A673 (cell line): ENCODE measurements at regions not wholly inside any gene's neighbourhood (a gene's known extent, or its start where the extent isn't known, plus 50 kb on each side); places are given as distances from the start of the nearest gene placed in this dataset.

ENCODE experiments used
- BruUV-seq: library from RNA; stranded (reverse); fragments of 400-500 nt; replicated peaks from 2 replicates; lab custom pipeline; 2021; lab: Mats Ljungman, UMichigan
- CTCF ChIA-PET: fragments of 300-600 bp; sonication (Branson Sonifier 250); formaldehyde crosslinking; loops from one replicate; lab custom pipeline; 2022; ENCODE audit warnings: antibody characterized with exemption; lab: Charles Lee
- POLR2A ChIA-PET: fragments of 300-600 bp; sonication (Branson Sonifier 250); formaldehyde crosslinking; loops from one replicate; lab custom pipeline; 2022; ENCODE audit warnings: antibody characterized with exemption; ENCODE audit not compliant: low non-redundant PET; lab: Charles Lee
- DNase-seq: peaks from one replicate; pipeline ENCODE4 v3.0.0-alpha.2; 2015; ENCODE audit warnings: low spot score
- H3K27ac ChIP-seq: fragments of 200-600 bp; sonication (generic); 2 replicates; pipeline ENCODE4 v1.5.1; 2016; ENCODE audit warnings: mixed run types, low read depth, mild to moderate bottlenecking, mixed read lengths, antibody characterized with exemption, low read length; ENCODE audit not compliant: poor library complexity, severe bottlenecking
- H3K27me3 ChIP-seq: fragments of 200-600 bp; sonication (generic); replicated peaks from 2 replicates; pipeline ENCODE4 v1.6.1; 2017; ENCODE audit warnings: mixed run types, low read depth, mild to moderate bottlenecking, mixed read lengths, antibody characterized with exemption, low read length; ENCODE audit not compliant: insufficient read depth, poor library complexity
- H3K36me3 ChIP-seq: fragments of 200-600 bp; sonication (generic); 2 replicates; pipeline ENCODE4 v1.6.1; 2016; ENCODE audit warnings: mixed run types, mild to moderate bottlenecking, mixed read lengths, antibody characterized with exemption, low read length; ENCODE audit not compliant: insufficient read depth, poor library complexity, severe bottlenecking
- H3K4me1 ChIP-seq: fragments of 200-600 bp; sonication (generic); 2 replicates; pipeline ENCODE4 v1.6.1; 2017; ENCODE audit warnings: mixed run types, mild to moderate bottlenecking, mixed read lengths, antibody characterized with exemption, low read length; ENCODE audit not compliant: insufficient read depth, poor library complexity, severe bottlenecking
- H3K4me3 ChIP-seq: fragments of 200-600 bp; sonication (generic); 2 replicates; pipeline ENCODE4 v1.5.1; 2016; ENCODE audit warnings: low read depth, mixed run types, mild to moderate bottlenecking, mixed read lengths, low read length; ENCODE audit not compliant: poor library complexity, severe bottlenecking
- H3K9me3 ChIP-seq: fragments of 200-600 bp; sonication (generic); 2 replicates; pipeline ENCODE4 v1.6.1; 2016; ENCODE audit warnings: mixed run types, low read depth, mild to moderate bottlenecking, mixed read lengths, antibody characterized with exemption, low read length; ENCODE audit not compliant: poor library complexity, severe bottlenecking
- EZH2 ChIP-seq: fragments of 200-600 bp; sonication (generic); IDR thresholded peaks from 2 replicates; pipeline ENCODE4 v1.6.1; 2017; ENCODE audit warnings: borderline replicate concordance, low read depth, mild to moderate bottlenecking, mixed read lengths, antibody characterized with exemption, low read length; ENCODE audit not compliant: poor library complexity, severe bottlenecking
- intact Hi-C: fragments of 100-400 bp; cut with micrococcal nuclease; formaldehyde crosslinking; loops from one replicate; pipeline ENCODE4 v1.10.0; 2022; ENCODE audit not compliant: unreplicated experiment
- TF ChIP-seq, protein P1 (sequence below): fragments of 300-800, 200-600 bp; sonication (generic); conservative IDR thresholded peaks from 2 replicates; pipeline ENCODE4 v1.5.1; 2017; ENCODE audit warnings: low read depth, mild to moderate bottlenecking, antibody characterized with exemption, low read length, moderate library complexity, mixed read lengths

DNA sequence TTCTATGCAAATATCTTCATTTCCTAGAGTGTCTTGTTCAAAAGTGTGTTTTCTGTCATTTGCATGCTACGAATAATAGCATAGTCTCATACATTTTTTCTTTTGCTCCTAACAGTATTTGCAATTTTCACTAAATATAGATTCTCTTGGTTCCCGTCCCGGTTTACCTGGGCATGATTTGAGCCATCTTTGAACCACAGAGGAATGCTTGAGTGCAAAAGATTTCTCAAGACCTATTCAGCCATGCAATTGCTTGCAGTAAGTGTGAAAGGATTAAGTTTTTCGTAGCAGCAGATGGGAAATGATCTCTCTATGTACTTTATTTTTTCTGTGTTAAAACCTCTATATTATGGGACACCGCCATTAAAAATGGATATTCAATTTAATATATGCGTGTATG lies 733.0 kb downstream of the ZPLD1 start:
- ChIA-PET POLR2A (no interaction called here), CTCF (no interaction called here)
- no peak for TF ChIP-seq EZH2
- TF ChIP-seq, protein P1, sequence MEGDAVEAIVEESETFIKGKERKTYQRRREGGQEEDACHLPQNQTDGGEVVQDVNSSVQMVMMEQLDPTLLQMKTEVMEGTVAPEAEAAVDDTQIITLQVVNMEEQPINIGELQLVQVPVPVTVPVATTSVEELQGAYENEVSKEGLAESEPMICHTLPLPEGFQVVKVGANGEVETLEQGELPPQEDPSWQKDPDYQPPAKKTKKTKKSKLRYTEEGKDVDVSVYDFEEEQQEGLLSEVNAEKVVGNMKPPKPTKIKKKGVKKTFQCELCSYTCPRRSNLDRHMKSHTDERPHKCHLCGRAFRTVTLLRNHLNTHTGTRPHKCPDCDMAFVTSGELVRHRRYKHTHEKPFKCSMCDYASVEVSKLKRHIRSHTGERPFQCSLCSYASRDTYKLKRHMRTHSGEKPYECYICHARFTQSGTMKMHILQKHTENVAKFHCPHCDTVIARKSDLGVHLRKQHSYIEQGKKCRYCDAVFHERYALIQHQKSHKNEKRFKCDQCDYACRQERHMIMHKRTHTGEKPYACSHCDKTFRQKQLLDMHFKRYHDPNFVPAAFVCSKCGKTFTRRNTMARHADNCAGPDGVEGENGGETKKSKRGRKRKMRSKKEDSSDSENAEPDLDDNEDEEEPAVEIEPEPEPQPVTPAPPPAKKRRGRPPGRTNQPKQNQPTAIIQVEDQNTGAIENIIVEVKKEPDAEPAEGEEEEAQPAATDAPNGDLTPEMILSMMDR: no peak
- intact Hi-C loops: no loop called here
- H3K9me3 ChIP-seq: no peaks in the 10 kb centered on the region
- H3K36me3 ChIP-seq: no peaks in the 10 kb centered on the region
- no peak overlapping the region for H3K4me3 ChIP-seq
- no peaks in the 10 kb centered on the region for H3K4me1 ChIP-seq
- no peaks in the 10 kb centered on the region for H3K27me3 ChIP-seq
- H3K27ac ChIP-seq: no peak overlapping the region
- BruUV-seq: no TSS peak
- no peak for DNase-seq

DNA sequence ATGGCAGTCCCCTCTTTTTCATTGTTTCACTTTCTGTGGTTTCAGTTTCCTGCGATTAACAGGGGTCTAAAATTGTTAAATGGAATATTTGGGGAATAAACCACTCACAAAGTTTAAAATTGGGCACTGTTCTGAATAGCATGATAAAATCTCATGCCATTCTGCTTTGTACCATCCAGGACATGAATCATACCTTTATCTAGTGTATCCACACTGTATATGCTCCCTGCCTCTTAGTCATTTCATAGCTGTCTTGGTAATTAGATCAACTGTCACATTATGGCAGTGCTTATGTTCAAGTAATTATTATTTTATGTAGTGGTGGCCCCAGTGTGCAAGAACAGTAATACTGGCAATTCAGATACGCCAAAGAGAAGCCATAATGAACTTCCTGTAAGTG lies 734.5 kb downstream of the ZPLD1 start:
- Histone ChIP-seq H3K27me3 (no peaks in the 10 kb centered on the region), H3K36me3 (no peaks in the 10 kb centered on the region), H3K4me3 (no peak overlapping the region), H3K4me1 (no peaks in the 10 kb centered on the region), H3K9me3 (no peaks in the 10 kb centered on the region), H3K27ac (no peak overlapping the region)
- CTCF ChIA-PET: no interaction called here
- POLR2A ChIA-PET: no interaction called here
- TF ChIP-seq EZH2: no peak
- TF ChIP-seq, protein P1: no peak
- DNase-seq: peak; percentile 14
- intact Hi-C loops: no loop called here
- no TSS peak for BruUV-seq

DNA sequence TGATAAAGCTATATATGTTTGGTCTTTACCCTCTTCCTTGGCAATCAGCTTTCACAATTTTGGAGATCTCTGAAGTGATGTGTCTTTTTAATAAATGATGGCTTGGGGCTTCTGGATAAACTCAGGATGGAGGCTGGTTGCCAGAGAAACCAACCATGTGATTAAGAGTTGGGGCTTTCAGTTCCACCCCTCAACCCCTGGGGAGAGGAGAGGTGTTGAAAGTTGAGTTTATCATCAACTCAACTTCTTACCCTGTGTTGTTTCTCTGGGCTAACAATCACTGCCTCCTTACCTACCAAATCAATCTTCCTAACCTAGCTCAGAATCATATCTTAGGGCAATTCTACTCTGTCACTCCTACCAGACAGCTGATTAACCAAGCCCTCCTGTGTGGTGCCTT lies 735.8 kb downstream of the ZPLD1 start:
- intact Hi-C loops: no loop called here
- CTCF ChIA-PET: no interaction called here
- Histone ChIP-seq H3K27me3 (no peaks in the 10 kb centered on the region), H3K9me3 (no peaks in the 10 kb centered on the region), H3K4me3 (no peak overlapping the region), H3K4me1 (no peaks in the 10 kb centered on the region), H3K36me3 (no peaks in the 10 kb centered on the region), H3K27ac (no peak overlapping the region)
- BruUV-seq: no TSS peak
- no peak for DNase-seq
- POLR2A ChIA-PET: no interaction called here
- no peak for TF ChIP-seq EZH2
- TF ChIP-seq, protein P1: no peak
